Sigmoid colon (tissue), 4 donors: ENCODE measurements at regions not wholly inside any gene's neighbourhood (a gene's known extent, or its start where the extent isn't known, plus 50 kb on each side); places are given as distances from the start of the nearest gene placed in this dataset.

Experiments used
- CTCF ChIP-seq, 4 experiments: fragments of 450-650 bp in 3 of 4; fragments of 200-600 bp in 1 of 4; IDR thresholded peaks; one replicate each; pipeline ENCODE4 v1.5.1; 2016 to 2019; ENCODE audit warnings: antibody characterized with exemption in 4 of 4, mild to moderate bottlenecking in 3 of 4, moderate library complexity in 2 of 4
- EP300 ChIP-seq, 4 donors: sonication (generic); formaldehyde crosslinking; IDR thresholded peaks; one replicate each; pipeline ENCODE4 v1.6.1; 2017; ENCODE audit warnings: antibody characterized with exemption in 4 of 4
- POLR2A ChIP-seq, 2 donors: fragments of 450-650 bp; IDR thresholded peaks; one replicate each; pipeline ENCODE4 v1.6.1; 2016; ENCODE audit warnings: antibody characterized with exemption in 2 of 2, mild to moderate bottlenecking in 2 of 2, moderate library complexity in 2 of 2

GRCh38 chr5:155416765-155417164 lies 403.2 kb downstream of the KIF4B start:
- TF ChIP-seq CTCF (IDR thresholded peaks at IDR 0.05) (no peak), EP300 (IDR thresholded peaks at IDR 0.05) (no peak), POLR2A (IDR thresholded peaks at IDR 0.05) (no peak)
